H9 (cell line): ENCODE measurements at regions not wholly inside any gene's neighbourhood (a gene's known extent, or its start where the extent isn't known, plus 50 kb on each side); places are given as distances from the start of the nearest gene placed in this dataset.

ENCODE experiments used
- DNase-seq: peaks from one replicate; pipeline ENCODE4 v3.0.0-alpha.2; 2017
- H2AFZ ChIP-seq: one replicate; pipeline ENCODE4 v1.6.1; 2013; ENCODE audit warnings: mild to moderate bottlenecking, low read length, control low read depth, moderate library complexity
- H2AK5ac ChIP-seq: 2 replicates; pipeline ENCODE4 v1.6.1; 2013; ENCODE audit warnings: low read length, control low read depth, mixed read lengths; ENCODE audit not compliant: insufficient read length
- H2BK120ac ChIP-seq: one replicate; pipeline ENCODE4 v1.6.1; 2013; ENCODE audit warnings: low read depth, mild to moderate bottlenecking, low read length, control low read depth, inconsistent platforms; ENCODE audit not compliant: poor library complexity, severe bottlenecking
- H2BK12ac ChIP-seq: 2 replicates; pipeline ENCODE4 v1.6.1; 2013; ENCODE audit warnings: low read length, control low read depth, mixed read lengths, low read depth; ENCODE audit not compliant: insufficient read length
- H2BK15ac ChIP-seq: 2 replicates; pipeline ENCODE4 v1.6.1; 2013; ENCODE audit warnings: low read depth, low read length, control low read depth
- H2BK20ac ChIP-seq: one replicate; pipeline ENCODE4 v1.6.1; 2013; ENCODE audit warnings: low read depth, mild to moderate bottlenecking, low read length, control low read depth, inconsistent platforms; ENCODE audit not compliant: poor library complexity, severe bottlenecking
- H2BK5ac ChIP-seq: 2 replicates; pipeline ENCODE4 v1.6.1; 2013; ENCODE audit warnings: low read length, control low read depth, mixed read lengths; ENCODE audit not compliant: insufficient read length
- H3K14ac ChIP-seq: 2 replicates; pipeline ENCODE4 v1.6.1; 2013; ENCODE audit warnings: low read length, control low read depth; ENCODE audit not compliant: insufficient read depth
- H3K18ac ChIP-seq: 2 replicates; pipeline ENCODE4 v1.6.1; 2013; ENCODE audit warnings: low read depth, mild to moderate bottlenecking, mixed read lengths, low read length, control low read depth; ENCODE audit not compliant: insufficient read length
- H3K23ac ChIP-seq: 2 replicates; pipeline ENCODE4 v1.6.1; 2013; ENCODE audit warnings: low read length, control low read depth, mixed read lengths, low read depth; ENCODE audit not compliant: insufficient read length
- H3K23me2 ChIP-seq: 2 replicates; pipeline ENCODE4 v1.6.1; 2013; ENCODE audit warnings: low read depth, mild to moderate bottlenecking, mixed read lengths, low read length, control low read depth; ENCODE audit not compliant: insufficient read length, poor library complexity, severe bottlenecking
- H3K27ac ChIP-seq: 2 replicates; pipeline ENCODE4 v1.5.1; 2013; ENCODE audit warnings: low read length, control low read depth, mixed read lengths, low read depth; ENCODE audit not compliant: insufficient read length
- H3K27me3 ChIP-seq: 2 replicates; pipeline ENCODE4 v1.6.1; 2013; ENCODE audit warnings: low read length, control low read depth, inconsistent platforms; ENCODE audit not compliant: insufficient read depth
- H3K4ac ChIP-seq: 2 replicates; pipeline ENCODE4 v1.6.1; 2013; ENCODE audit warnings: low read depth, mild to moderate bottlenecking, control low read depth, inconsistent platforms, low read length, moderate library complexity
- H3K4me1 ChIP-seq: 2 replicates; pipeline ENCODE4 v1.6.1; 2013; ENCODE audit warnings: low read length, control low read depth, inconsistent platforms; ENCODE audit not compliant: insufficient read depth
- H3K4me2 ChIP-seq: 2 replicates; pipeline ENCODE4 v1.6.1; 2013; ENCODE audit warnings: low read length, control low read depth, mixed read lengths; ENCODE audit not compliant: insufficient read length, insufficient read depth
- H3K56ac ChIP-seq: 2 replicates; pipeline ENCODE4 v1.6.1; 2013; ENCODE audit warnings: low read depth, mild to moderate bottlenecking, mixed read lengths, low read length, control low read depth; ENCODE audit not compliant: insufficient read length
- H3K79me1 ChIP-seq: 2 replicates; pipeline ENCODE4 v1.6.1; 2013; ENCODE audit warnings: low read depth, mild to moderate bottlenecking, moderate library complexity, low read length, control low read depth, inconsistent platforms; ENCODE audit not compliant: insufficient read depth, poor library complexity, severe bottlenecking
- H3K79me2 ChIP-seq: 2 replicates; pipeline ENCODE4 v1.6.1; 2013; ENCODE audit warnings: low read length, control low read depth, inconsistent platforms; ENCODE audit not compliant: insufficient read depth
- H3K9ac ChIP-seq: 2 replicates; pipeline ENCODE4 v1.6.1; 2013; ENCODE audit warnings: low read length, control low read depth, mixed read lengths; ENCODE audit not compliant: insufficient read length; ENCODE audit errors: extremely low read depth
- H3K9me3 ChIP-seq: one replicate; pipeline ENCODE4 v1.6.1; 2013; ENCODE audit warnings: low read depth, low read length, inconsistent platforms; ENCODE audit not compliant: control insufficient read depth
- H3T11ph ChIP-seq: one replicate; pipeline ENCODE4 v1.6.1; 2013; ENCODE audit warnings: mild to moderate bottlenecking, low read length, control low read depth, inconsistent platforms
- H4K20me1 ChIP-seq: one replicate; pipeline ENCODE4 v1.6.1; 2013; ENCODE audit not compliant: control insufficient read depth, insufficient read length, insufficient read depth
- H4K5ac ChIP-seq: 2 replicates; pipeline ENCODE4 v1.6.1; 2013; ENCODE audit warnings: low read depth, mild to moderate bottlenecking, mixed read lengths, low read length, control low read depth; ENCODE audit not compliant: insufficient read length
- H4K8ac ChIP-seq: replicated peaks from 2 replicates; pipeline ENCODE4 v1.6.1; 2013; ENCODE audit warnings: low read length, control low read depth, mixed read lengths, low read depth; ENCODE audit not compliant: insufficient read length
- H4K91ac ChIP-seq: 2 replicates; pipeline ENCODE4 v1.6.1; 2013; ENCODE audit warnings: low read depth, mild to moderate bottlenecking, moderate library complexity, mixed read lengths, low read length, control low read depth; ENCODE audit not compliant: insufficient read length
- H3K27ac Mint-ChIP-seq, 3 experiments: 2 replicates in 2 of 3; 3 replicates in 1 of 3; pipeline ENCODE4 v1.8.0; 2020 to 2021; ENCODE audit warnings: mixed read lengths in 3 of 3, mild to moderate bottlenecking in 1 of 3, moderate library complexity in 1 of 3
- H3K27me3 Mint-ChIP-seq: 2 replicates; pipeline ENCODE4 v1.8.0; 2021; ENCODE audit warnings: low read depth, mild to moderate bottlenecking, moderate library complexity, mixed read lengths
- H3K36me3 Mint-ChIP-seq, 3 experiments: 2 replicates in 2 of 3; 3 replicates in 1 of 3; pipeline ENCODE4 v1.8.0; 2020 to 2021; ENCODE audit warnings: low read depth in 3 of 3, mixed read lengths in 3 of 3; ENCODE audit not compliant: insufficient read depth in 1 of 3
- H3K4me1 Mint-ChIP-seq, 2 experiments: 2 replicates each; pipeline ENCODE4 v1.8.0; 2020; ENCODE audit warnings: mixed read lengths in 2 of 2
- H3K4me3 Mint-ChIP-seq, 2 experiments: 2 replicates in 1 of 2; 3 replicates in 1 of 2; pipeline ENCODE4 v1.8.0; 2020 to 2021; ENCODE audit warnings: mild to moderate bottlenecking in 2 of 2, mixed read lengths in 2 of 2, moderate library complexity in 1 of 2
- H3K9me3 Mint-ChIP-seq, 2 experiments: 2 replicates in 1 of 2; 3 replicates in 1 of 2; pipeline ENCODE4 v1.8.0; 2020; ENCODE audit warnings: mild to moderate bottlenecking in 2 of 2, mixed read lengths in 2 of 2, moderate library complexity in 1 of 2
- TF ChIP-seq, protein P1 (sequence below): fragments of 200-600 bp; sonication (generic); conservative IDR thresholded peaks from 3 replicates; pipeline ENCODE4 v1.8.0; 2021; ENCODE audit warnings: antibody characterized with exemption, mild to moderate bottlenecking

DNA sequence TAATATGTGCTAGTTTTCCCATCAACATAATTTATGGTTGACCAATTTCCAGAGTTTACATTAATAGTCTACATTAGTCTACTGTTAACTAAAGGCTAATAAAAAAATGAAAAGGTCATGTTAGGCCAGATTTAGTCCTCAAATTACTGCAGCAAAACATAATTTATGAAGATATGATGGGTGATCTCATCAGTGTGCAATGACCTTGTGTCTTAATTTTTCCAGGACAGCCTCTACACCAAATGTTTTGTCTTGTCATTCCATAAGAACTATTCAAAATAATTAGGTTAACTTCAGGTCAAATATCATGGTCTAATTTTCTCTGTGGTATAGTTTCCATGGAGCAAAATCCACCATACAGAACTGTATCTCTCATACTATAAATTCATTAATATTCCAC lies 234.2 kb downstream of the COL12A1 start:
- Histone ChIP-seq H3K9ac (no peak overlapping the region), H3T11ph (no peak overlapping the region), H2BK20ac (no peak overlapping the region), H2BK15ac (no peak overlapping the region), H2AK5ac (no peak overlapping the region), H2BK5ac (no peak overlapping the region), H3K14ac (no peak overlapping the region), H3K4ac (no peak overlapping the region), H3K27ac (no peak overlapping the region), H3K18ac (no peak overlapping the region), H3K23me2 (no peaks in the 10 kb centered on the region), H4K20me1 (no peaks in the 10 kb centered on the region), H3K56ac (no peak overlapping the region), H3K4me2 (no peak overlapping the region), H4K91ac (no peak overlapping the region), H3K27me3 (no peaks in the 10 kb centered on the region), H2BK120ac (no peak overlapping the region), H3K4me1 (no peaks in the 10 kb centered on the region), H3K79me2 (no peaks in the 10 kb centered on the region), H2BK12ac (no peak overlapping the region), H4K5ac (no peak overlapping the region), H3K23ac (no peak overlapping the region), H2AFZ (no peak overlapping the region), H3K9me3 (no peaks in the 10 kb centered on the region), H4K8ac (no peak overlapping the region), H3K79me1 (no peaks in the 10 kb centered on the region)
- Mint-ChIP-seq H3K9me3 (no peaks in the 10 kb centered on the region), H3K27me3 (no peaks in the 10 kb centered on the region), H3K4me3 (no peak overlapping the region), H3K27ac (no peak overlapping the region), H3K36me3 (no peaks in the 10 kb centered on the region), H3K4me1 (peaks cover 6 to 10% of the 10 kb centered on the region in 2 experiments; a peak in 3 of 4 replicates)
- TF ChIP-seq, protein P1, sequence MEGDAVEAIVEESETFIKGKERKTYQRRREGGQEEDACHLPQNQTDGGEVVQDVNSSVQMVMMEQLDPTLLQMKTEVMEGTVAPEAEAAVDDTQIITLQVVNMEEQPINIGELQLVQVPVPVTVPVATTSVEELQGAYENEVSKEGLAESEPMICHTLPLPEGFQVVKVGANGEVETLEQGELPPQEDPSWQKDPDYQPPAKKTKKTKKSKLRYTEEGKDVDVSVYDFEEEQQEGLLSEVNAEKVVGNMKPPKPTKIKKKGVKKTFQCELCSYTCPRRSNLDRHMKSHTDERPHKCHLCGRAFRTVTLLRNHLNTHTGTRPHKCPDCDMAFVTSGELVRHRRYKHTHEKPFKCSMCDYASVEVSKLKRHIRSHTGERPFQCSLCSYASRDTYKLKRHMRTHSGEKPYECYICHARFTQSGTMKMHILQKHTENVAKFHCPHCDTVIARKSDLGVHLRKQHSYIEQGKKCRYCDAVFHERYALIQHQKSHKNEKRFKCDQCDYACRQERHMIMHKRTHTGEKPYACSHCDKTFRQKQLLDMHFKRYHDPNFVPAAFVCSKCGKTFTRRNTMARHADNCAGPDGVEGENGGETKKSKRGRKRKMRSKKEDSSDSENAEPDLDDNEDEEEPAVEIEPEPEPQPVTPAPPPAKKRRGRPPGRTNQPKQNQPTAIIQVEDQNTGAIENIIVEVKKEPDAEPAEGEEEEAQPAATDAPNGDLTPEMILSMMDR = no peak
- no peak for DNase-seq
